Hindlimb muscle (tissue), 1 donor: ENCODE measurements at regions not wholly inside any gene's neighbourhood (a gene's known extent, or its start where the extent isn't known, plus 50 kb on each side); places are given as distances from the start of the nearest gene placed in this dataset.

Experiments
- DNase-seq: peaks from one replicate; pipeline ENCODE4 v3.0.0-alpha.2; 2013

DNA sequence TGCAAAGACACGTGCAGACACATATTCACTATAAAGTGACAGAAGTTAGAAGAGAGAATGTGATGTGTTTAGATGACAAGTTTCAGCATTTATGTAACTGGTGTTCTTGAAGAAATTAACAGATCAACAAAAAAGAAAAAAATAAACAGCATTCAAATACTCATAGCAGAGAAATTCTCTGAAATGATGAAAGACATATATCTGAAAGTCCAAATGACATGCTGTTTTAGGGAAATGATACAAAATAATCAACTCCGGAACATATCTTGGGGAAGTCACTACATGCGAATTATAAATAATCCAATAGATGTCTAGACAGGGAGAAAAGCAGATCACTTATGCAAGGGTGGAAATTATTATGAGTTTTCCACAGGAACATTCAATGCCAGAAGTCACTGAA lies 146.0 kb downstream of the SPANXN4 start:
- DNase-seq, result no peak

DNA sequence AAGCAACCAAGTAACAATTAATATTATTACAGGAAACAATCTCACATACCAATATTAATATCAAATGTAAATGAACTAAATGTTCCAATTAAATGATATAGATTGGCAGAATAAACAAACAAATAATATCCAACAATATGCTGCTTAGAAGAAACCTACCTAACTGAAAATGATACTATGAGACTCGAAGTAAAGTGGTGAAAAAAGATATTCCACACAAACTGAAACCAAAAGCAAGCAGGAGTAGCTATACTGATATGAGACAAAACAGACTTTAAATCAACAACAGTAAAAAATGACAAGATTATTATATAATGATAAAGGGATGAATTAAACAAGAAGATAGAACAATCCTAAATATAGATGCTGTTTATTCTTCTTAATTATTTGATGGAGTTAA lies 140.1 kb downstream of the SPANXN4 start:
- no peak for DNase-seq

DNA sequence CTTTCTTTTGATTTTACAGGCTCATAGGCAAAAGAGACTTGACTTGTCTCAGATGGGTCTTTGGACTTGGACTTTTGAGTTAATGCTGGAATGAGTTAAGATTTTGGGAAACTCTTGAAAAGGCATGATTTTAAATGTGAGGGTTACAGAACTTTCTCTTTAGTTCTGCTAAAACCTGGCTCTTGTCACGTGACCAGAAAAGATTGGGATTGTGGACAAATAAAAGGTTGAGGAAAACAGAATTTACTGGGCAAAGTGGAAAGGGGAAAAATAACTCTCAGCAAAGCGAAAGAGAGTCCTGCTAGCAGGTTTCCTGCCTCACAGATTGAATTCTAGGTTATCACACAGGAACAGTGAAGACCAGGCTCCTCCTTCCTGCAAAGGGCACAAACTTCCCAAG lies 114.0 kb downstream of the SPANXN4 start:
- DNase-seq, result no peak

DNA sequence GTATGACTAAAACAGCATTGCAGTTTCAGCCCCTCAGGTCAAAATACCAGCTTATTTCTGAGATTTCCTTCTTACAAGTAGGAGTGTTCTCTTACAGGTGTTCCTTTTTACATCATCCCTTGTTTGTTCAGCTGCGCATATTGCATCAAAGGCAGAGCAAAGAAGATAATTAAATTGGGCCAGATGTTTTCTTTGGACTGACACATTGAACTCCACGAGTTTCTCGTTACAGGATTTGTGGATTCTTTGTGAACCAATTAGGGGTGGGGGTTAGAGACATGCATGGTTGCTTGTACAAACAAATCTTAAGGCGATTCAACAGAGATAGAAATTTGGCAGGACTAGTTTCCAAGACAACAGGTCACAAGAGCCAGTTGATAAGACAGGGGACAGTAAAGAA lies 95.7 kb downstream of the SPANXN4 start:
- DNase-seq, result no peak

DNA sequence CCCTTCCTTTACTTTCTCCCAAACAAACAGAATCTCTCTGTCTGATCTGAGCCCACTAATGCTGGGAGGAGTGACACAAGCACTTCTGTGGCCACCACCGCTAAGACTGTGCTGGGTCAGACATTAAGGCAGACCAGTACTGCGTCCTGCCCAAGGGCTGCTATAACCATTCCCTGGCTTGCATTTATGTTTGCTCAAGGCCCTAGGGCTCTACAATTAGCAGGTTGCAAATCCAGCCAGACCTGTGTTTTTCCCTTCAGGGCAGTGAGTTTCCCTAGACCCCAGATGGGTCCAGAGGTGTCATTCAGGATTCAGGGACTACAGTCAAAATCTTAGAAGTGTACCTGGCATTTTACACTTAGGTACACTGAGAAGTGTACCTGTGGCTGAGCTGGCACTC lies 89.7 kb downstream of the SPANXN4 start:
- no peak for DNase-seq

DNA sequence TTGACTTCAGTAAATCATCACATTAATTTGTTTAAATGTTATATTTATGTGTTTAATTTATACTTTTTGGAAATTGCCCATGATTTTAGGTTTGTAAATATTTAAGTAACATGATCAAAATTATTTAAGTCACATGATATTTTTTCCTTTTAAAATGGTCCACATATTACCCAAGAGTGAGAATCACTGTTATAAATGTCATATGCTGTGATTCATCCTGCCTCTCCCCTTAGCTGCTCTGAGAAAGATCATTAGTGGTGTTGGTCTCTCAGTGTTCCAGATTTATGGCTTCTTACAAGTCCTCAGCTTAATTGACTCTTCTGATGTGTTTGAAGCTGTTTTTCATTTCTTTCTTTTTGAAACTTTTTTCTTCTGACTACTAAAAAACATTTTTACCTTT lies 70.1 kb downstream of the SPANXN4 start:
- DNase-seq, result no peak

DNA sequence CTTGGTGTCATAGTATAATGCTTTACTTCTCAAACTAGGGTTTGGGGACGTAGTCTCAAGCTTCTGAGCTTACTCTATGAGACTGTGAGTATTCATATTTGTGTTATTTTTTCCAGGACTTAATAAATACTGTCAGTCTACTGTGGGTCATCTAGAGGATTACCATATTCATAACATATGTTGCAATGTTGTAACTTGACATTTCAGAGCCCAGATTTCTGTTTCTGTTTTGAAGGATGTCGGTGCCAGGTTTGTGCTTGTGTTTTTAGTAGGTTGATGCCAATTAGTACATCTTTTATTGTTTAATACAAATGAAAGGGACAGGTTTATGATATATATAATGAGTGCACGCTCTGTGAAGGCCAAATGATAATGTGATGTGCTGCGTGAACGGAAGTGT lies 69.6 kb downstream of the SPANXN4 start:
- peak; percentile 1 for DNase-seq

DNA sequence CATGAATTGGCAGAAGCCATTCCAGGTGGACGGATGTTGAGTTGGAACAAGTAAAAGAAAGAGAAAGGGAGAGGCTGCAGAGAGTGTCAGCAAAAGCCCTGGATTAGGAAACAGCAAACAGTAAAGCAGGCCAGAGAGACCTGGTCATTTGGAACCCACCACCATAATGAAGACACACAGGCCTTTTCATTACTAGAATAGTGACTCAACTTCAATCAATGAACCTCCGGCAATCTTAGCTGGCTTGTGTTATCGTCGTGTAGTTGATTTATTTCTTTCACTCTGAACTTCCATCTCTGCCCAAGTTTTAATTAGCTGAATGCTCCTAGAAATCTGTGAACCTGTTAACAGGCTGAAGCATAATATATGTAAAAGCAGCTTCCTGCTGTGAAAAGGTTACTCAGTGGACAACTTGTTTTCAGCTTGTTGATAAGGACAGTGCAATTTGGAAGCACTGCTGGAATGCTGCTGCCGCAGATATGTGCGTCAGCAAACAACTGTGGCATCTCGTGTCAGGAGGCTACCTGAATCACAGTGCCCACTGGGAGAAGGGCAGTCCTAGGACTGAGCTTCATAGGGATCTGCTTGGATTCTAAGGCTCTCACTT lies 68.8 kb downstream of the SPANXN4 start:
- no peak for DNase-seq
